HFF-Myc (cell line): ENCODE measurements at regions not wholly inside any gene's neighbourhood (a gene's known extent, or its start where the extent isn't known, plus 50 kb on each side); places are given as distances from the start of the nearest gene placed in this dataset.

Source experiments
- DNase-seq: peaks from one replicate; pipeline ENCODE4 v3.0.0-alpha.2; 2011; ENCODE audit warnings: low read depth; ENCODE audit errors: extremely low read depth
- H3K4me3 ChIP-seq: replicated peaks from 2 replicates; pipeline ENCODE4 v1.5.1; 2011; ENCODE audit warnings: low read depth, mild to moderate bottlenecking, control low read depth, low read length
- CTCF ChIP-seq: IDR thresholded peaks from 2 replicates; pipeline ENCODE4 v1.5.1; 2012; ENCODE audit warnings: mild to moderate bottlenecking, low read depth, low read length, control low read depth; ENCODE audit errors: missing control alignments

GRCh38 chr6:101001607-101002006, 120.5 kb upstream of the ASCC3 start:
- no peak for TF ChIP-seq CTCF

GRCh38 chr6:101003075-101003474, 121.9 kb upstream of the ASCC3 start:
- DNase-seq: no peak
- TF ChIP-seq CTCF: no peak
- H3K4me3 ChIP-seq: no peak overlapping the region

More at GRCh38 chr6:101001607-101002006, 120.5 kb upstream of the ASCC3 start:
- no peak for DNase-seq
- H3K4me3 ChIP-seq: no peak overlapping the region

GRCh38 chr6:101011186-101011585, 130.1 kb upstream of the ASCC3 start:
- no peak for DNase-seq
- no peak for TF ChIP-seq CTCF
- H3K4me3 ChIP-seq: no peak overlapping the region

GRCh38 chr6:101013612-101014195, 132.6 kb upstream of the ASCC3 start:
- no peak for DNase-seq
- H3K4me3 ChIP-seq: no peak overlapping the region
- no peak for TF ChIP-seq CTCF

- no peak for TF ChIP-seq CTCF
- DNase-seq: no peak
- H3K4me3 ChIP-seq: no peak overlapping the region
Observed at GRCh38 chr6:101015541-101015940, 134.4 kb upstream of the ASCC3 start.

- TF ChIP-seq CTCF: no peak
- no peak for DNase-seq
- no peak overlapping the region for H3K4me3 ChIP-seq
Observed at GRCh38 chr6:101016163-101016562, 135.0 kb upstream of the ASCC3 start.

- no peak for TF ChIP-seq CTCF
Observed at GRCh38 chr6:101018157-101018556, 137.0 kb upstream of the ASCC3 start.

More at GRCh38 chr6:101018157-101018556, 137.0 kb upstream of the ASCC3 start:
- no peak overlapping the region for H3K4me3 ChIP-seq
- DNase-seq: no peak
